Stimulated activated CD8-positive, alpha-beta memory T cell treated with anti-CD3 and anti-CD28 coated beads, Interleukin-12 subunit alpha, Interleukin-12 subunit beta, amount 100 ng/mL, for 4 hours (primary cell): ENCODE measurements at regions not wholly inside any gene's neighbourhood (a gene's known extent, or its start where the extent isn't known, plus 50 kb on each side); places are given as distances from the start of the nearest gene placed in this dataset.
"Not testable (repeated sequence)": the region's sequence is repeated elsewhere in the genome, so short reads cannot be mapped to it uniquely, and the experiment has no call there.

Experiments
- DNase-seq: peaks from one replicate; pipeline ENCODE4 v3.0.0-alpha.2; 2020; ENCODE audit warnings: low read depth

GRCh38 chr2:82796132-82796531 is 1662.9 kb downstream of the SUCLG1 start:
- no peak for DNase-seq

- DNase-seq = no peak
Measured at GRCh38 chr2:82795446-82795845, 1663.6 kb downstream of the SUCLG1 start.

- no peak for DNase-seq
Measured at GRCh38 chr2:82793711-82794435, 1665.2 kb downstream of the SUCLG1 start.

GRCh38 chr2:82792316-82792715 is 1666.8 kb downstream of the SUCLG1 start:
- no peak for DNase-seq

GRCh38 chr2:82790206-82791021 is 1668.7 kb downstream of the SUCLG1 start:
- no peak for DNase-seq

GRCh38 chr2:82789851-82790205 is 1669.3 kb downstream of the SUCLG1 start:
- DNase-seq = no peak

GRCh38 chr2:82781176-82781915 is 1677.7 kb downstream of the SUCLG1 start:
- no peak for DNase-seq

- DNase-seq = no peak
Measured at GRCh38 chr2:82780050-82780449, 1679.0 kb downstream of the SUCLG1 start.

- DNase-seq = no peak
Measured at GRCh38 chr2:82752396-82752795, 1706.7 kb downstream of the SUCLG1 start.

GRCh38 chr2:82748653-82749052 is 1710.4 kb downstream of the SUCLG1 start:
- no peak for DNase-seq

- DNase-seq = no peak
Measured at GRCh38 chr2:82740527-82740926, 1718.6 kb downstream of the SUCLG1 start.

GRCh38 chr2:82737965-82738364 is 1721.1 kb downstream of the SUCLG1 start:
- not testable (repeated sequence) for DNase-seq

- DNase-seq = no peak
Measured at GRCh38 chr2:82735336-82735735, 1723.7 kb downstream of the SUCLG1 start.

GRCh38 chr2:82731824-82732223 is 1727.3 kb downstream of the SUCLG1 start:
- DNase-seq = no peak

- no peak for DNase-seq
Measured at GRCh38 chr2:82730811-82731210, 1728.3 kb downstream of the SUCLG1 start.

GRCh38 chr2:82728090-82728489 is 1731.0 kb downstream of the SUCLG1 start:
- DNase-seq = no peak

- no peak for DNase-seq
Measured at GRCh38 chr2:82708681-82709080, 1750.4 kb downstream of the SUCLG1 start.

- DNase-seq = no peak
Measured at GRCh38 chr2:82697231-82697630, 1761.8 kb downstream of the SUCLG1 start.

- DNase-seq = no peak
Measured at GRCh38 chr2:82694431-82694830, 1764.6 kb downstream of the SUCLG1 start.

- DNase-seq = no peak
Measured at GRCh38 chr2:82690757-82691411, 1768.2 kb downstream of the SUCLG1 start.

GRCh38 chr2:82675186-82675585 is 1783.9 kb downstream of the SUCLG1 start:
- DNase-seq = no peak

- DNase-seq = no peak
Measured at GRCh38 chr2:82674652-82675051, 1784.4 kb downstream of the SUCLG1 start.
